ENCODE measurements at regions not wholly inside any gene's neighbourhood (a gene's known extent, or its start where the extent isn't known, plus 50 kb on each side); places are given as distances from the start of the nearest gene placed in this dataset.

DNA sequence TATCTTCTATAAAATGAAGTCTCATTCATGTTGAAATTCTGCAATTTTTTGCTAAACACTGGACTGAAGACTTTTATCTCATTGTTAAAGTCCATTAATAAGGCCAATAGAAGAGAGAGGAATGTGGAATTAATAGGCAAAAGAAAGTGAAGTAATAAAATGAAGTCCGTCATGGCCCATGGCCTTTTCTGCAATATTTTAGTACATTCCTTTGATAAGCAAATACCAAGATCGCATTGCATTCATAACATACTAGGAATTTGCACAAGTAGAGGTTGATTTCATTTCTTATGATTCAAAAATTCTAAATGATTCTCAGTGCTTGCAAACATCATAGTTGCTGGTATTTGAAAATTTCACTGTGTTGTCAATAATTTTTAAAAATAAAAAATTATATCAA, 664.0 kb downstream of the NR2F1-AS1 start:
- Histone ChIP-seq H3K27ac (ENCODE audit: low read depth, low read length, poor library complexity, severe bottlenecking) (no peak overlapping the region), H2AFZ (ENCODE audit: low read length) (no peak overlapping the region), H3K79me2 (ENCODE audit: insufficient read depth, low read length) (no peaks in the 10 kb centered on the region), H3K9ac (ENCODE audit: low read length) (no peak overlapping the region), H3K4me2 (ENCODE audit: low read length) (no peak overlapping the region), H4K20me1 (ENCODE audit: insufficient read depth, low read length) (no peaks in the 10 kb centered on the region), H3F3A (ENCODE audit: insufficient read depth, low read length) (no peaks in the 10 kb centered on the region), H3K4me3 (ENCODE audit: low read depth, low read length, poor library complexity, severe bottlenecking) (no peak overlapping the region), H3K4me1 (ENCODE audit: insufficient read depth, low read length, severe bottlenecking) (no peaks in the 10 kb centered on the region), H3K9me3 (ENCODE audit: low read length) (no peaks in the 10 kb centered on the region), H3K36me3 (ENCODE audit: insufficient read depth, low read length) (no peaks in the 10 kb centered on the region), H3K27me3 (ENCODE audit: insufficient read depth, low read length) (no peaks in the 10 kb centered on the region), H3K9me2 (ENCODE audit: low read depth, low read length) (no peaks in the 10 kb centered on the region)
- TF ChIP-seq, protein P1, sequence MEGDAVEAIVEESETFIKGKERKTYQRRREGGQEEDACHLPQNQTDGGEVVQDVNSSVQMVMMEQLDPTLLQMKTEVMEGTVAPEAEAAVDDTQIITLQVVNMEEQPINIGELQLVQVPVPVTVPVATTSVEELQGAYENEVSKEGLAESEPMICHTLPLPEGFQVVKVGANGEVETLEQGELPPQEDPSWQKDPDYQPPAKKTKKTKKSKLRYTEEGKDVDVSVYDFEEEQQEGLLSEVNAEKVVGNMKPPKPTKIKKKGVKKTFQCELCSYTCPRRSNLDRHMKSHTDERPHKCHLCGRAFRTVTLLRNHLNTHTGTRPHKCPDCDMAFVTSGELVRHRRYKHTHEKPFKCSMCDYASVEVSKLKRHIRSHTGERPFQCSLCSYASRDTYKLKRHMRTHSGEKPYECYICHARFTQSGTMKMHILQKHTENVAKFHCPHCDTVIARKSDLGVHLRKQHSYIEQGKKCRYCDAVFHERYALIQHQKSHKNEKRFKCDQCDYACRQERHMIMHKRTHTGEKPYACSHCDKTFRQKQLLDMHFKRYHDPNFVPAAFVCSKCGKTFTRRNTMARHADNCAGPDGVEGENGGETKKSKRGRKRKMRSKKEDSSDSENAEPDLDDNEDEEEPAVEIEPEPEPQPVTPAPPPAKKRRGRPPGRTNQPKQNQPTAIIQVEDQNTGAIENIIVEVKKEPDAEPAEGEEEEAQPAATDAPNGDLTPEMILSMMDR (IDR thresholded peaks at IDR 0.05; ENCODE audit: low read length), result no peak
- no peak for TF ChIP-seq EZH2 (IDR thresholded peaks at IDR 0.05; ENCODE audit: borderline replicate concordance, low read length)

DNA sequence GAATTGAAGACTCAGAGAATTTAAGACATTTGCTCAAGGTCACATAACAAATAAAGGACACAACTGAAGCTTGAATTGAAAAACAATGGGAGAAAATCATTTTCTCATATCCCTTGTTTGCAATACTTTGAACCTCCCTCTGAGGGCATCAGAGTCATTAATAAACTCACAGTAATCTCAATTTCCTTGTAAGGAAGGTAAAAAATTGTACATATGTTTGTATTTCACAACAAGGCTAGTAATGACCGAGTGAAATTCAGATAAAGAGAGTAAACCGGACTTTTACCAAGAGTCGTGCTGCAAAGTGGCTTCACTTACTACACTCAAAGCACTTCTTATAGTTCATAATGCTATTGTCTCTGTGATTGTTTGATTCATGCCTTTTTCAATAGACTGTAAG, 665.0 kb downstream of the NR2F1-AS1 start:
- no peak overlapping the region for H2AFZ ChIP-seq (ENCODE audit: low read length)
- H3F3A ChIP-seq (ENCODE audit: insufficient read depth, low read length), result no peaks in the 10 kb centered on the region
- H3K4me3 ChIP-seq (ENCODE audit: low read depth, low read length, poor library complexity, severe bottlenecking), result no peak overlapping the region
- no peaks in the 10 kb centered on the region for H3K4me1 ChIP-seq (ENCODE audit: insufficient read depth, low read length, severe bottlenecking)
- no peaks in the 10 kb centered on the region for H3K9me2 ChIP-seq (ENCODE audit: low read depth, low read length)
- no peak for TF ChIP-seq EZH2 (IDR thresholded peaks at IDR 0.05; ENCODE audit: borderline replicate concordance, low read length)
- TF ChIP-seq, protein P1 (IDR thresholded peaks at IDR 0.05; ENCODE audit: low read length), result no peak
- no peaks in the 10 kb centered on the region for H3K27me3 ChIP-seq (ENCODE audit: insufficient read depth, low read length)
- no peaks in the 10 kb centered on the region for H3K9me3 ChIP-seq (ENCODE audit: low read length)
- H3K9ac ChIP-seq (ENCODE audit: low read length), result no peak overlapping the region
- no peaks in the 10 kb centered on the region for H4K20me1 ChIP-seq (ENCODE audit: insufficient read depth, low read length)
- H3K79me2 ChIP-seq (ENCODE audit: insufficient read depth, low read length), result no peaks in the 10 kb centered on the region
- H3K4me2 ChIP-seq (ENCODE audit: low read length), result no peak overlapping the region
- no peak overlapping the region for H3K27ac ChIP-seq (ENCODE audit: low read depth, low read length, poor library complexity, severe bottlenecking)
- H3K36me3 ChIP-seq (ENCODE audit: insufficient read depth, low read length), result no peaks in the 10 kb centered on the region

DNA sequence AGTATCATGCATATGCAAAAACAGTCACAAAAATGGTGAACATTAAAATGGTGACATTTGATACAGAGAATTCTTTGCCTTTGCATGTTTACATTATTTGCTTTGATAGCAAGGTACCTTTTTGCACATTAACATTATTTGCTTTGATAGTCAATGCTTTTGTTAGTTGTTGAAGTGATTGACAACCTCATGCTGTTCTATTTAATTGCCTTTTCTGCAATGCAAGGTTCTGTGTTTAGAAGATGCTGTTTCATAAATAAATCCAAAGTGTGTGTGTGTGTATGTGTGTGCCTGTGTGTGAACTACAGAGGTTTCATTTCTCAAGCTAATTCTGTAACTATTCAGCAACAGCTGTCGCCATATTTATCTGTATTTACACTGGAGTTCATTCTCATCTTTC, 668.7 kb downstream of the NR2F1-AS1 start:
- TF ChIP-seq EZH2 (IDR thresholded peaks at IDR 0.05; ENCODE audit: borderline replicate concordance, low read length), result no peak
- TF ChIP-seq, protein P1 (IDR thresholded peaks at IDR 0.05; ENCODE audit: low read length), result no peak
- H3K36me3 ChIP-seq (ENCODE audit: insufficient read depth, low read length), result no peaks in the 10 kb centered on the region

More for the DNA sequence above, 668.7 kb downstream of the NR2F1-AS1 start:
- Histone ChIP-seq H3K4me3 (ENCODE audit: low read depth, low read length, poor library complexity, severe bottlenecking) (no peak overlapping the region), H3K4me2 (ENCODE audit: low read length) (no peak overlapping the region), H3K4me1 (ENCODE audit: insufficient read depth, low read length, severe bottlenecking) (peaks cover 18% of the 10 kb centered on the region), H3K9me3 (ENCODE audit: low read length) (no peaks in the 10 kb centered on the region), H3K9ac (ENCODE audit: low read length) (no peak overlapping the region), H3K27me3 (ENCODE audit: insufficient read depth, low read length) (no peaks in the 10 kb centered on the region), H3K9me2 (ENCODE audit: low read depth, low read length) (no peaks in the 10 kb centered on the region), H3K79me2 (ENCODE audit: insufficient read depth, low read length) (no peaks in the 10 kb centered on the region), H4K20me1 (ENCODE audit: insufficient read depth, low read length) (no peaks in the 10 kb centered on the region), H3K27ac (ENCODE audit: low read depth, low read length, poor library complexity, severe bottlenecking) (no peak overlapping the region), H2AFZ (ENCODE audit: low read length) (no peak overlapping the region), H3F3A (ENCODE audit: insufficient read depth, low read length) (no peaks in the 10 kb centered on the region)

Data from OCI-LY1 (cell line).